ENCODE measurements at regions not wholly inside any gene's neighbourhood (a gene's known extent, or its start where the extent isn't known, plus 50 kb on each side); places are given as distances from the start of the nearest gene placed in this dataset.
A peak's percentile ranks its signal among the peaks of the same experiment; 100 is the strongest.
"Not testable (repeated sequence)": the region's sequence is repeated elsewhere in the genome, so short reads cannot be mapped to it uniquely, and the experiment has no call there.

GRCh38 chr22:22168941-22169867, 75.4 kb upstream of the VPREB1 start:
- no peak for DNase-seq

GRCh38 chr22:22168190-22168940, 76.2 kb upstream of the VPREB1 start:
- no peak for DNase-seq

- no peak for DNase-seq
Observed at GRCh38 chr22:22167791-22168189, 76.8 kb upstream of the VPREB1 start.

- no peak for DNase-seq
Observed at GRCh38 chr22:22166941-22167713, 77.5 kb upstream of the VPREB1 start.

GRCh38 chr22:22165936-22166710, 78.5 kb upstream of the VPREB1 start:
- no peak for DNase-seq

GRCh38 chr22:22164541-22165272, 79.9 kb upstream of the VPREB1 start:
- DNase-seq: no peak

GRCh38 chr22:22161924-22162851, 82.4 kb upstream of the VPREB1 start:
- no peak for DNase-seq

GRCh38 chr22:22160768-22161167, 83.8 kb upstream of the VPREB1 start:
- DNase-seq: not testable (repeated sequence)

- no peak for DNase-seq
Observed at GRCh38 chr22:22159384-22159783, 85.2 kb upstream of the VPREB1 start.

- DNase-seq: no peak
Observed at GRCh38 chr22:22158965-22159364, 85.6 kb upstream of the VPREB1 start.

GRCh38 chr22:22158207-22158816, 86.3 kb upstream of the VPREB1 start:
- no peak for DNase-seq

- no peak for DNase-seq
Observed at GRCh38 chr22:22157348-22157725, 87.2 kb upstream of the VPREB1 start.

GRCh38 chr22:22156716-22157347, 87.8 kb upstream of the VPREB1 start:
- peak; percentile 53 for DNase-seq

GRCh38 chr22:22156348-22156715, 88.3 kb upstream of the VPREB1 start:
- no peak for DNase-seq

- DNase-seq: no peak
Observed at GRCh38 chr22:22155607-22156006, 89.0 kb upstream of the VPREB1 start.

- DNase-seq: no peak
Observed at GRCh38 chr22:22155146-22155545, 89.4 kb upstream of the VPREB1 start.

- DNase-seq: no peak
Observed at GRCh38 chr22:22154040-22154439, 90.5 kb upstream of the VPREB1 start.

- DNase-seq: no peak
Observed at GRCh38 chr22:22151308-22151707, 93.3 kb upstream of the VPREB1 start.

GRCh38 chr22:22150457-22150856, 94.1 kb upstream of the VPREB1 start:
- DNase-seq: no peak

GRCh38 chr22:22148905-22149304, 95.7 kb upstream of the VPREB1 start:
- DNase-seq: no peak

All from NCI-H1048 (cell line).